GM21447 (cell line): ENCODE measurements at regions not wholly inside any gene's neighbourhood (a gene's known extent, or its start where the extent isn't known, plus 50 kb on each side); places are given as distances from the start of the nearest gene placed in this dataset.

ENCODE experiments used
- ATAC-seq: cut with Tn5 transposase; IDR thresholded peaks from one replicate; pipeline ENCODE4 v1.9.1; 2021; ENCODE audit not compliant: unreplicated experiment

- no peak for ATAC-seq
Measured at GRCh38 chr18:71798986-71799673, 745.0 kb downstream of the CBLN2 start.

DNA sequence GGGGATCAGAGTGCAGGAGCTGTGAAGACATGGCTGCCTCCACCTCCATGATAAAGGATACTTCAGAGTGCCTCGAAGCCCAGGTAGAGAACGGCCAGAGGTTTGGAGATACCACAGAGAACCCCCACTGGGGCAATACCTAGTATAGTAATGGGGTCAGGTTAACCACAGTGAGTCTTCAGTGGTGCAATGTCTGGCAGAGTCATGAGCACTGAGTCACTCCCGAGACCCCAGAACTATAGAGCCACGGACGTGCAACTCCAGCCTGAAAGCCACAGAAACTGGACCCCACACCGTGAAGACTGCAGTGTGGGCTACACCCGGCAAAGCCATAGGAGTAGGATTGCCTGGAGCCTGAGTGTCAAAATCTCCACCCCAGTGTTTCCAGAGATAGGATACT is 746.6 kb downstream of the CBLN2 start:
- no peak for ATAC-seq

GRCh38 chr18:71784777-71785176 is 759.4 kb downstream of the CBLN2 start:
- ATAC-seq, result no peak

DNA sequence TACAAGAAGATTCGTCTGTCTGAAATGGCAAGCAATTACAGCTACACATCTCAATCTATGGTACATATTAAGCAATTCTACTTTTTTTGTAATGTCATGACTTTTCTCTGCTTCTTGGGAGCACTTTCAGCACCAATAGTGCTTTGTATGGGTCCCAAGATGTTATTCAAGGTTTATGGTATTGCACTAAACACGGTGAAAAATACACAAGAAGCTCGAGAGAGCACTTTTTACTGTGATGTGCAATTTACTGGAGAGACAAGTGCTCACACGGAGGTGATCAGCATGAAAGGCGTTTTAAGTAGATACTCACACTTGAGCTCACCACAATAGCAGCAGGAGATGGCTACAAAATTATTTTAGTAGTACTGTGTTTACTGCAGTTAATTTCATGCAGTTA is 783.6 kb downstream of the CBLN2 start:
- no peak for ATAC-seq

DNA sequence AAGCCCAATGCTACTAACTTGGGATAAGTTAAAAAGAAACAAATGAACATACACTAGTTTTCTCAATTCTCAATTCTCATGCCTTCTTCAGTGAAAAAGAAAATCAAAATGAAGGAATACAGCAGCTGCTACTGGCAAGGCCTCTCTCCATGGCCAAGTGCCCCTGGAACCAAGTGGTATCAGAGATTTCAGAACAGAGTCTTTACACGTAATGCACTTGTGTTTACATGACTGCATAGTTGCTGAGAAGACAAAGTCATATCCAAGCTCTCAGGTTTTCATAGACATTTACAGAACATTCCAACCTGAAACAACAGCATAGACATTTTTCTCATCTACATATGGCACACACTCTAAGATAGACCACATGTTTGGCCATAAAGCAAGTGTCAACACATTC is 789.9 kb downstream of the CBLN2 start:
- ATAC-seq, result no peak

GRCh38 chr18:71743634-71744033 is 800.5 kb downstream of the CBLN2 start:
- ATAC-seq, result no peak

DNA sequence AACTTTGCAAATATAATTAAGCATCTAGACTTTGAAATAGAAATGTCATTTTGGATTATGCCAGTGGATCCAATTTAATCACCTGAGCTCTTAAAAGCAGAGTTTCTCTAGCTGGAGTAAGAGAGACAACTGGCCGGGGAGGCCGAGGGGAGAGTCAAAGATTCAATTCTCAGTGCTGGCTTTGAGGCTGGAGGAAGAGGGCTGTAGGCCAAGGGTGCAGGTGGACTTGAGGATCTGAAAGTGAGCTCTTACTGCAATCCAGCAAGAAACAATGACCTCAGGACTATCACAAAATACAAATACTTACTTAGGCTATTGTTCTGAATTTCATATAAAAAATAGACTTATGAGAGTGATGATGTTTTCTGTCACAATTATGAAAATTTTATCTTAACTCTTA is 814.5 kb downstream of the CBLN2 start:
- ATAC-seq, result no peak

DNA sequence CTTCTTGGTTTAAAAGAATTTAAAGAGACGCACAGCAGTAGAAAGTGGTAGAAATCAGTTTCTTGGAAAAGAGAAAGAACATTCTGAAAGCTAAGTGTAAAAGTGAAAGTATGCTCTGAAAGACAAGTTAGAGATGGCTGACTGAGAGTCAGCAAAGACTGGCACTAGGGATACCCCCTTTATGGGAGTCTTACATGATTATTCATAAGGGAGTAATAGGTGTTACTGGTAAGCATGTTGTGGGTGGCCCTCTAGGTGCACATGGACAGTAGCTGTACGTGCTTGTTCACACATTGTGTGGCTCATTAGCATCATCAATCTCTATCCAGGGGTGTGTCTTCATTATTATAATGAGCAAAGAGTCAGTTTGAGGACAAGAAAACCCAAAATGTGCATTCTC is 816.2 kb downstream of the CBLN2 start:
- ATAC-seq, result no peak

DNA sequence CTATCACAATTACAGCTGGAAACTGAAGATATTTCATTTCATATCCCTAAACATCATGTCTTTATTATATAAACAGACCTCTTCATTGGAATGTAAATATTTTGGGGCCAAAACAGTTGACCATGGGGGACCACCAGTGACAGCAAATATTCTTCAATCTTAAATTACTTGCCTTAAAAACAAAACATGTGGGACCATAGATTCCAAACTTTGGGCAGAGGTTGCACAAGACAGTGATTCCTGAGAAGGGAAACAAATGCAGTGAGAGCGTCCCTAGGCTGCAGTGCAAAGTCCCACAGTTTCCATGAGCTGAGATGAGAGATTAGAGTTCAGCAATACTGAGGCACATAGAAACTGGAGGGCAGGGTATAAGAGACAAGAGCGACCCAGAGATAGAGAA is 818.9 kb downstream of the CBLN2 start:
- ATAC-seq, result no peak

DNA sequence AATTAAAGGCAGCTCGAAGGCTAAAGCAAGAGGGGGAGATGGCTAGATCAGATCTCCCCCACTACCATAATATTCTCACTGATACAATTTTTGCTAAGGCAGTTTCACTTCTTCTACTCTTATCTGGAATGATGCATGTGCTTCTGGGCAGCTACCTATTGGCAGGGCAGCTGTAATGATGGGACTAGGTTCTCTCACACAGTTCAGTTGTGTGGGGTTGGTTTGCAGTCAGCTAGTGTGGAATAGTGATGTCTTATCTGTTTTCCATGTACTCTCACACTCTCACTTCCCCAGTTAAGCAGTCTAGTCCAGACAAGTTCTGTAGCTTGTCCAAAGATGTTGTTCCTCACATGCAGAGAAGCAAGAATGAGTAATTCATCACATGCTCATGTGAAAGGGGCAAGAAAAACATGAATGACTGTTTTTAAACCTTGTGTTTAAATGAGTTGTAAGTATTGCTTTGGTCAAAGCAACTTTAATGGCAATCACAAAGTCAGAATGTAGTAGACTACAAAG is 836.1 kb downstream of the CBLN2 start:
- no peak for ATAC-seq

GRCh38 chr18:71707400-71707799 is 836.7 kb downstream of the CBLN2 start:
- no peak for ATAC-seq

DNA sequence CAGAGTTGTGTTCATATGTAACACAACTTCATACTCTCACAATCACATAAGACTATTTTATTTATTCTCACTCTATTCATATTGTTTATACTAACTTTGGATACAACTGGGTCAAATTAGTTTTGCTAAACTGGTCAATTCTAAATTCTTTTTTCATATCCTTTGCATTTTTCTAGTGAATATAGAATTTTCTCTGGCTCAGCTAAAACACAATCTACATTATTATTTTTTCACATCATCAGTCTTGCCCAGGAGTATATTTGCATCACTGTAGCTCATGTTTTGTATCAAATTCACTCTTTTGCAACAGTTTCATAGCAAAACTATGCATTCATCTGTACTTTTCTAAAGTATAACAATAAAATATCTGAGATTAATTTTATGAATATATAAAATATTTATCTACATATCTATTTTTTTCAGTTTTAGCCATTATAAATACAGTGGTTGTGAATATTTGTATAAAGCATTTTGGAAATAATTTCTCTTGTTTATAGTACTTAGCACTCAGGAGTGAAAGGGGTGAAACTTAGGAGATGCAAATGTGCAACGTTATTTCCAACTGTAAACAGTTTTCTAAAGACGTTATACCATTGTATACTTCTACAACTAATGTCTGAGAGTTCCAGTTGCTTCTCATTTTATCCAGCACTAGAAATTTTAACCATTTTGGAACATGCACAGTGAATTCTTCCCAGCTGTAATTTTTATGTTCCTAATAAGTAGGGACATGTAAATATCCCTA is 854.6 kb downstream of the CBLN2 start:
- no peak for ATAC-seq

GRCh38 chr18:71682591-71682990 is 861.6 kb downstream of the CBLN2 start:
- ATAC-seq, result no peak

- ATAC-seq, result no peak
Measured at GRCh38 chr18:71678144-71678543, 866.0 kb downstream of the CBLN2 start.

DNA sequence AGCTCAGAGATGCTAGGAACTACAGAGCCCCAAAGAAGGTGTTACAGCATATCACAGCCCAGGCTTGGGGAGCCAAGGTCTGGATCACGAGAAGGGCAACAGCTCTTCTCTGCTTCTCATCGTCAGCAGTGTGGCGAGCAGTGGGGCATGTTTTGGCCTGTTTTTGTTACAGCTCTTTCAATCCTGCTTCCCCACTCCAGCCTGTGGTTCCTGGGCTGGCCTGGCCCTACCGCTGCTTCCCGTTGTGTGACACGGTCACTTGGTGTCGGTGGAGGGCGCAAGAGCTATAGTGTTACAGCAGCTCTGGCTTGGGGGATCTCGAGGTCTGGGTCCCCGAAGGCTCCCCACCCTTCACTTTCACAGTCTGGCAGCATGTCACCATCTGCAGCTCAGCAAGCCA is 870.2 kb downstream of the CBLN2 start:
- no peak for ATAC-seq

GRCh38 chr18:71673498-71673897 is 870.6 kb downstream of the CBLN2 start:
- ATAC-seq, result no peak

- no peak for ATAC-seq
Measured at GRCh38 chr18:71666481-71666880, 877.7 kb downstream of the CBLN2 start.

GRCh38 chr18:71665131-71665530 is 879.0 kb downstream of the CBLN2 start:
- ATAC-seq, result no peak

DNA sequence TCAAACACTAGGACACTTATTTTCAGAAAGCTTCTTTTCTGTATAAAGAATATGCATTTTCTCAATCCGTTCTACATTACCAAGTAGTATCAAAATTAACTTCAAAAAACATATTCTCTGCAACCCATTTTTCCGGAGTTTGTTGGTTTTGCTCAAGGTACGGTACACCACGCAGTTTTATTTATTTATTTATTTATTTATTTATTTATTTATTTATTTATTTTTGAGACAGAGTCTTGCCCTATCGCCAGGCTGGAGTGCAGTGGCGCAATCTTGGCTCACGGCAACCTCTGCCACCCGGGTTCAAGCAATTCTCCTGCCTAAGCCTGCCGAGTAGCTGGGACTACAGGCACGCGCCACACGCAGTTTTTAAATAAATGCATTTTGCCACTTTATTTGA is 900.3 kb downstream of the CBLN2 start:
- ATAC-seq, result no peak

DNA sequence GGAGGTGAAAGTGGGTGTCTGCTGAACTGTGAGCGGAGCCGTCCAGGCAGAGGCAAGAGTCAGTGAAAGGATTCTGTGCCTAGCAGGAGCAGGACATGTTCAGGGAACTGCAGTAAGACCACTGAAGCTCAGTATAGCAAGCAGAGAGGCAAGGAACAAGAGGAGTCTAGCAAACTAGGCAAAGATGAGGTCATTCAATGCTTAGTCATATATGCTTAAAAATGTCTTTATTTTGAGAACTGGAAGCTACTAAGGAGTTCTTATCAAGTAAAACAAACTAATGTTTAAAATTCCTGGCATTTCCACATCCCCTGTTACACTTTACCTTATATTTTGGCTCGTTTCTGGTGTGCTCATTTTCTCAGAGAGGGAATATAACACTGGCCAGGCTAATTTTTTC is 913.4 kb downstream of the CBLN2 start:
- no peak for ATAC-seq

DNA sequence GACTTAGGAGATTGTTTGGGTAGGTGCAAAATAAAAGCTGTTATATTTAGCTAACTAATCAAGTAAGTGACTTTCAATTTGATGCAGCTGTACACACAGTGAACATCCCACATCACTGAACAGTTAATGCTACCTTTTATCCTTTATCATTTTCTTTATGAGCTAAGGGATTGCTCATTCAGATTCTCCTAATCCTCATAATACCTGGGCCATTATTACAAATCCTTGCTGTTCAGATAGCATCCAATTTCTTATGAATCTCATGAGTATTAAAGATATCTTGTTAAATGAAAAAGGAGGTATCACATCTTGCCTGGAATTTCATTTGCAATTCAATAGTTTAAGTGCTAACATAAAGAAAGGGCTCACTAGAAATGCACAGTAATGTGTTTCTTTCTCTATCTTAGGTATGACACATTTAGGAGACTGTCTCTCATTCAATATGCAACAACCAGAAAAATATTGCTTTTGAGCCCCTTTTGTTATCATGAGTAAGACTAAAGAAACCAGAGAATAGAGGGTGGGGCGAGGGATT is 918.5 kb downstream of the CBLN2 start:
- ATAC-seq, result no peak

DNA sequence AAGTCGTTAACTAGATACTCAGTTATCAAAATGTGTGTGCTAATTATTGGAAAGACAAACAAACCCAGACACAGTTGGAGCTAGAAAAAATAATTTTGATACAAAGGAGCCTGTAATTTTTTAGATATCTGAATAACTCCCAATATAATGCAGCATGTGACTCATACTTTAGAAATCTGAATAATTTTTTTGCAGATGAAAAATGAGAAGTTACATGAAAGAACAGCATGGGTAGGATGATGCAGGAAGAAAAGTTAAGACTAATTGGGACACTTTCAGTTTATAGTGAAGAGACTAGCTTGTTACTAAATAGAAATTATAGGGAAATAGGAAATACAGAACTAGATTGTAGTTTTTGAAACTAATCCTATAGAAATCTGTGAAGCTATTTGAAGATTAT is 945.8 kb downstream of the CBLN2 start:
- ATAC-seq, result no peak
